ENCODE measurements at regions not wholly inside any gene's neighbourhood (a gene's known extent, or its start where the extent isn't known, plus 50 kb on each side); places are given as distances from the start of the nearest gene placed in this dataset.

DNA sequence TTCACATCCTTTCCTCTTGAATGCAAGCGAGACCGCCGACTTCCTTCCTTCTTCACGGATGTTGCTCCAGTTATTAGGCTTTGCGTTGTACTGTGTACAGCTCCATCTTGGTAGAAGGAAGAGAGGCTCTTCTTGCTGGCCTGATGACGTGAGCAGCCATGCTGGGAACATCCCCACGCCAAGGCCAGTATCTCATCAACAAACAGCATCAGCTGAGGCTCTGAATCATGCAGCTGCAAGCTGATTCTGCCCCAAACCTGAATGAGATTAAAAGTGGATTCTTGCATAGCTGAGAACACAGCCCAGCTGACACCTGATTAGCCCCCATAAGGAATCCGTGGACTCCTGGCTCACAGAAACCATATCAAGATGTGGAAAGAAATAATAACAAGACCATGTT lies 809.6 kb downstream of the EFNB2 start:
- Histone ChIP-seq H3K9me3 (no peaks in the 10 kb centered on the region), H3K4me3 (no peak overlapping the region), H3K27me3 (no peaks in the 10 kb centered on the region), H3K4me1 (no peaks in the 10 kb centered on the region), H3K27ac (no peak overlapping the region), H3K36me3 (no peaks in the 10 kb centered on the region)
- intact Hi-C loops (cut with DNase I) = no loop called here
- no peak for DNase-seq (ENCODE audit: low spot score in 2 of 2)
- TF ChIP-seq, protein P1, sequence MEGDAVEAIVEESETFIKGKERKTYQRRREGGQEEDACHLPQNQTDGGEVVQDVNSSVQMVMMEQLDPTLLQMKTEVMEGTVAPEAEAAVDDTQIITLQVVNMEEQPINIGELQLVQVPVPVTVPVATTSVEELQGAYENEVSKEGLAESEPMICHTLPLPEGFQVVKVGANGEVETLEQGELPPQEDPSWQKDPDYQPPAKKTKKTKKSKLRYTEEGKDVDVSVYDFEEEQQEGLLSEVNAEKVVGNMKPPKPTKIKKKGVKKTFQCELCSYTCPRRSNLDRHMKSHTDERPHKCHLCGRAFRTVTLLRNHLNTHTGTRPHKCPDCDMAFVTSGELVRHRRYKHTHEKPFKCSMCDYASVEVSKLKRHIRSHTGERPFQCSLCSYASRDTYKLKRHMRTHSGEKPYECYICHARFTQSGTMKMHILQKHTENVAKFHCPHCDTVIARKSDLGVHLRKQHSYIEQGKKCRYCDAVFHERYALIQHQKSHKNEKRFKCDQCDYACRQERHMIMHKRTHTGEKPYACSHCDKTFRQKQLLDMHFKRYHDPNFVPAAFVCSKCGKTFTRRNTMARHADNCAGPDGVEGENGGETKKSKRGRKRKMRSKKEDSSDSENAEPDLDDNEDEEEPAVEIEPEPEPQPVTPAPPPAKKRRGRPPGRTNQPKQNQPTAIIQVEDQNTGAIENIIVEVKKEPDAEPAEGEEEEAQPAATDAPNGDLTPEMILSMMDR (IDR thresholded peaks at IDR 0.05) = no peak

DNA sequence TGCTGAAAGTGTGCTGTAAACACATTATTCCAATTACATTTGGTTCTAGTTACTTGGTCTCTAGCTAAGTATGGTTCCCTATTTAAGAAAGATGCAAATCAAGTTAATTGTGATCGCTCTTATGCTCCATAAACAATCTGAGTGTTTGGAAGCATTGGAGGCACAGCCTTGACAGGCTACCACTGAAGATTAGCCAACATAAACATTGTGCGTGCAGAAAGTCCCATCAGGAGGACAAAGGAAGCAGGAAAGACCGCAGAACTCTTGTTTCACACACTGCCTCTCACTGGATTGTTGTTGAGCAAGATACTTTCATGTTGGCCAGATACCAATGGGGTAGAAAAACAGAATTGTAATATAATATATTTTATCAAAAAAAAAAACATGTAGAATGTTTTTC lies 814.4 kb downstream of the EFNB2 start:
- Histone ChIP-seq H3K27ac (no peak overlapping the region), H3K9me3 (no peaks in the 10 kb centered on the region), H3K27me3 (no peaks in the 10 kb centered on the region), H3K36me3 (no peaks in the 10 kb centered on the region), H3K4me3 (no peak overlapping the region), H3K4me1 (no peaks in the 10 kb centered on the region)
- no peak for DNase-seq (ENCODE audit: low spot score in 2 of 2)
- intact Hi-C loops (cut with DNase I) = no loop called here
- TF ChIP-seq, protein P1 (IDR thresholded peaks at IDR 0.05) = no peak

DNA sequence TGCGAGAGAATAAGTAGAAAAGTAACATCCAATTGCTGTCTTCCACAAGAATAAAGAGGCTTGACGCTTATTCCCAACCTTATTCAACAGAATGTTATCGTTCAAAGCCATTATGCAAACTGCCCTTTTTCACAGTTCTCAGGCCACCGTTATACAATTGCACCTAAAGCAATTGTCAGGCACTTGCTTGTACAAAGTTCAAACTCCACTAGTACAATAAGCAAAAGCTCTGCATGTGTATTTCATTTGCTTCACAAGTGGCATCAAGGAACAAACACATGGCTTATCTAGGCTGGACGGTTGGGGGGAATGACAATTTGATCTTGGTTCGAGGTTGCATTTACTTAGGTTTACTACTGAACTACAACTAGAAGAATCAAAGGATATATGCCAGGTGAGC lies 815.6 kb downstream of the EFNB2 start:
- intact Hi-C loops (cut with DNase I) = no loop called here
- Histone ChIP-seq H3K27me3 (no peaks in the 10 kb centered on the region), H3K9me3 (no peaks in the 10 kb centered on the region), H3K4me1 (no peaks in the 10 kb centered on the region), H3K27ac (no peak overlapping the region), H3K4me3 (no peak overlapping the region), H3K36me3 (no peaks in the 10 kb centered on the region)
- DNase-seq (ENCODE audit: low spot score in 2 of 2) = no peak
- TF ChIP-seq, protein P1 (IDR thresholded peaks at IDR 0.05) = no peak

DNA sequence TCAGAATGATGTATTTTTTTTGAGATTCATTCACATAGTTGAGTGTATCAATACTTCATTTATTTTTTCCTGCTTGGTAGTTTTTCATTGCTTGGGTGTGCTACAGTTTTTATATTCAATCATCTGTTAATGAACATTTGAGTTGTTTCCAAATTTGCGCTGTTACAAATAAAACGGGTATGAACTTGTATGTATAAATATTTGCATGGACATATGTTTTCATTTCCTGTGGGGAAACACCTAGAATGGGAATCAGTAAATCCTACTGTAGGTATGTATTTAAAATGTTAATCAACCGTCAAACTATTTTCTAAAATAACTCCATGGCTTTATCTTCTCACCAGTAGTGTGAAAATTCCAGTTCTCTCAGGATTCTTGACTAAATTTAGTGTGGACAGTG lies 826.3 kb downstream of the EFNB2 start:
- Histone ChIP-seq H3K4me3 (no peak overlapping the region), H3K9me3 (no peaks in the 10 kb centered on the region), H3K27ac (no peak overlapping the region), H3K27me3 (no peaks in the 10 kb centered on the region), H3K4me1 (no peaks in the 10 kb centered on the region), H3K36me3 (no peaks in the 10 kb centered on the region)
- DNase-seq (ENCODE audit: low spot score in 2 of 2) = no peak
- intact Hi-C loops (cut with DNase I) = no loop called here
- TF ChIP-seq, protein P1 (IDR thresholded peaks at IDR 0.05) = no peak

DNA sequence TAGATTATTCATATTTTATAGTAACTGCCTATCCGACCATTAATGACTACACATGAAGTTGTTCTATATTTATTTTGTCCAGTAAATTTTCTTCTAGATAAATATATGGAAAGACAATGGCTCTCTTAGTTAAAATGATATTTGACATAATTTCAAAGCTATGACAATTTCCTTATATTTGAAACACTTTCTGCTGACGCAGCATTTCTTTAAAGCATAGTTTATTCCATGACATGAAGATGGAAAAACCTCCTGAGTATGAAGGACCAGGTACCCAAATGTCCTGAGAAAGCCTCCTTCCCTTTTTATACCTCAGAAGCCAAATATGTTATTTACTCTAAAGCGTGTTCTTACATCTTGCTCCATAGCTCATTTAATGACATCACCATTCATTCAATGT lies 831.6 kb downstream of the EFNB2 start:
- DNase-seq (ENCODE audit: low spot score in 2 of 2) = no peak
- H3K4me3 ChIP-seq = no peak overlapping the region
- H3K36me3 ChIP-seq = no peaks in the 10 kb centered on the region
- H3K27ac ChIP-seq = no peak overlapping the region
- intact Hi-C loops (cut with DNase I) = no loop called here
- no peaks in the 10 kb centered on the region for H3K4me1 ChIP-seq
- TF ChIP-seq, protein P1 (IDR thresholded peaks at IDR 0.05) = no peak
- no peaks in the 10 kb centered on the region for H3K27me3 ChIP-seq
- H3K9me3 ChIP-seq = no peaks in the 10 kb centered on the region

DNA sequence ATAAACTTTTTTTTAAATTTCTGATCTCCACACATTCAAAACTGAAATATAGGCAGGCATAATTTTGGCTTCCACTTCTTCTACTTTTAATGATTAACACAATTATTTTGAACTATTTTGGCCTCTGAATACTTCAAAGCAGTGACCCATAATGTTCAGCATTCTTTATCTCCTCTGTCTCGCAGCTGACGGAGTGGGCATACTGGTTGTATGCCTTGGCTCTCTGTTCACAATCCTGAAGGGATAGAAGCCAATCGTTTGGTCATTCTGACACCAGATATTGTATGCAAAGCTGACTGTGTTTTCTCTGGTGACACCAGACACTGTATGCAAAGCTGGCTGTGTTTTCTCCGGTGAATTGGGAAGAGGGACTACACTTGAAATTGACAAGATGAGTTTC lies 833.0 kb downstream of the EFNB2 start:
- Histone ChIP-seq H3K4me3 (no peak overlapping the region), H3K27ac (no peak overlapping the region), H3K27me3 (no peaks in the 10 kb centered on the region), H3K9me3 (no peaks in the 10 kb centered on the region), H3K4me1 (no peaks in the 10 kb centered on the region), H3K36me3 (no peaks in the 10 kb centered on the region)
- no peak for DNase-seq (ENCODE audit: low spot score in 2 of 2)
- intact Hi-C loops (cut with DNase I) = no loop called here
- TF ChIP-seq, protein P1 (IDR thresholded peaks at IDR 0.05) = no peak

Measured in ascending aorta (tissue), 2 donors.